ENCODE measurements at regions not wholly inside any gene's neighbourhood (a gene's known extent, or its start where the extent isn't known, plus 50 kb on each side); places are given as distances from the start of the nearest gene placed in this dataset.
A peak's percentile ranks its signal among the peaks of the same experiment; 100 is the strongest.

GRCh38 chr13:26950968-26951367, 190.4 kb upstream of the GPR12 start:
- Histone ChIP-seq H3K27me3 (ENCODE audit: control insufficient read depth in 1 of 2, insufficient read depth in 2 of 2, low read length in 1 of 2) (no peaks in the 10 kb centered on the region), H3K36me3 (ENCODE audit: control insufficient read depth in 1 of 2, insufficient read depth in 2 of 2, low read length in 1 of 2) (no peaks in the 10 kb centered on the region), H3K4me1 (ENCODE audit: control insufficient read depth in 1 of 2, insufficient read depth in 2 of 2, low read length in 2 of 2) (no peaks in the 10 kb centered on the region), H3K27ac (ENCODE audit: low read depth in 1 of 2, low read length in 2 of 2) (no peak overlapping the region), H3K4me3 (ENCODE audit: low read length in 2 of 2) (no peak overlapping the region), H3K9me3 (ENCODE audit: control insufficient read depth, low read length) (no peaks in the 10 kb centered on the region)
- ATAC-seq (ENCODE audit: low FRiP score) (no peak), DNase-seq (no peak)
- intact Hi-C loops (cut with DNase I) = no loop called here
- WGBS, 2 donors = 84 to 90% methylated on average over 17 of the region's 17 CpGs

- Histone ChIP-seq H3K36me3 (ENCODE audit: control insufficient read depth in 1 of 2, insufficient read depth in 2 of 2, low read length in 1 of 2) (no peaks in the 10 kb centered on the region), H3K27me3 (ENCODE audit: control insufficient read depth in 1 of 2, insufficient read depth in 2 of 2, low read length in 1 of 2) (no peaks in the 10 kb centered on the region), H3K4me1 (ENCODE audit: control insufficient read depth in 1 of 2, insufficient read depth in 2 of 2, low read length in 2 of 2) (no peaks in the 10 kb centered on the region), H3K4me3 (ENCODE audit: low read length in 2 of 2) (no peak overlapping the region), H3K27ac (ENCODE audit: low read depth in 1 of 2, low read length in 2 of 2) (no peak overlapping the region), H3K9me3 (ENCODE audit: control insufficient read depth, low read length) (no peaks in the 10 kb centered on the region)
- no peak for ATAC-seq (ENCODE audit: low FRiP score)
- DNase-seq = no peak
- WGBS, 2 donors = 76 to 86% methylated on average over 10 of the region's 10 CpGs
- intact Hi-C loops (cut with DNase I) = no loop called here
These were observed 190.0 kb upstream of the GPR12 start for GRCh38 chr13:26950546-26950945.

GRCh38 chr13:26949701-26950502, 189.3 kb upstream of the GPR12 start:
- Histone ChIP-seq H3K4me1 (ENCODE audit: control insufficient read depth in 1 of 2, insufficient read depth in 2 of 2, low read length in 2 of 2) (no peaks in the 10 kb centered on the region), H3K4me3 (ENCODE audit: low read length in 2 of 2) (no peak overlapping the region), H3K27me3 (ENCODE audit: control insufficient read depth in 1 of 2, insufficient read depth in 2 of 2, low read length in 1 of 2) (no peaks in the 10 kb centered on the region), H3K9me3 (ENCODE audit: control insufficient read depth, low read length) (no peaks in the 10 kb centered on the region), H3K36me3 (ENCODE audit: control insufficient read depth in 1 of 2, insufficient read depth in 2 of 2, low read length in 1 of 2) (no peaks in the 10 kb centered on the region), H3K27ac (ENCODE audit: low read depth in 1 of 2, low read length in 2 of 2) (no peak overlapping the region)
- DNase-seq = no peak
- ATAC-seq (ENCODE audit: low FRiP score) = no peak
- intact Hi-C loops (cut with DNase I) = loop anchor here (5.0 to 10.0 kb wide), 2 partner anchors 412 to 415 kb away; no protein-coding TSS in a partner anchor
- WGBS, 2 donors = 65 to 75% methylated on average over 14 of the region's 14 CpGs

- no peaks in the 10 kb centered on the region for H3K9me3 ChIP-seq (ENCODE audit: control insufficient read depth, low read length)
- H3K27ac ChIP-seq (ENCODE audit: low read depth in 1 of 2, low read length in 2 of 2) = no peak overlapping the region
- intact Hi-C loops (cut with DNase I) = loop anchor here (5.0 to 10.0 kb wide), 2 partner anchors 414 to 416 kb away; no protein-coding TSS in a partner anchor
- ATAC-seq (ENCODE audit: low FRiP score) (no peak), DNase-seq (no peak)
- no peaks in the 10 kb centered on the region for H3K4me1 ChIP-seq (ENCODE audit: control insufficient read depth in 1 of 2, insufficient read depth in 2 of 2, low read length in 2 of 2)
- H3K36me3 ChIP-seq (ENCODE audit: control insufficient read depth in 1 of 2, insufficient read depth in 2 of 2, low read length in 1 of 2) = no peaks in the 10 kb centered on the region
- 95 to 97% methylated on average over 4 of the region's 4 CpGs for WGBS, 2 donors
- no peak overlapping the region for H3K4me3 ChIP-seq (ENCODE audit: low read length in 2 of 2)
- no peaks in the 10 kb centered on the region for H3K27me3 ChIP-seq (ENCODE audit: control insufficient read depth in 1 of 2, insufficient read depth in 2 of 2, low read length in 1 of 2)
These were observed 187.8 kb upstream of the GPR12 start for GRCh38 chr13:26948353-26948752.

- DNase-seq (no peak), ATAC-seq (ENCODE audit: low FRiP score) (peak; percentile 66)
- intact Hi-C loops (cut with DNase I) = loop anchor here (5.0 to 10.0 kb wide), 2 partner anchors 415 to 418 kb away; no protein-coding TSS in a partner anchor
- no peaks in the 10 kb centered on the region for H3K4me1 ChIP-seq (ENCODE audit: control insufficient read depth in 1 of 2, insufficient read depth in 2 of 2, low read length in 2 of 2)
- H3K27ac ChIP-seq (ENCODE audit: low read depth in 1 of 2, low read length in 2 of 2) = no peak overlapping the region
- WGBS, 2 donors = 47 to 52% methylated on average over 5 of the region's 5 CpGs
- no peaks in the 10 kb centered on the region for H3K9me3 ChIP-seq (ENCODE audit: control insufficient read depth, low read length)
- H3K27me3 ChIP-seq (ENCODE audit: control insufficient read depth in 1 of 2, insufficient read depth in 2 of 2, low read length in 1 of 2) = no peaks in the 10 kb centered on the region
- no peaks in the 10 kb centered on the region for H3K36me3 ChIP-seq (ENCODE audit: control insufficient read depth in 1 of 2, insufficient read depth in 2 of 2, low read length in 1 of 2)
- H3K4me3 ChIP-seq (ENCODE audit: low read length in 2 of 2) = no peak overlapping the region
These were observed 186.2 kb upstream of the GPR12 start for GRCh38 chr13:26946684-26947343.

- DNase-seq (no peak), ATAC-seq (ENCODE audit: low FRiP score) (no peak)
- no peaks in the 10 kb centered on the region for H3K36me3 ChIP-seq (ENCODE audit: control insufficient read depth in 1 of 2, insufficient read depth in 2 of 2, low read length in 1 of 2)
- intact Hi-C loops (cut with DNase I) = loop anchor here in 1 of 2 donors (10.0 kb wide), 1 partner anchor 421 kb away; no protein-coding TSS in a partner anchor
- WGBS, 2 donors = 49 to 59% methylated on average over 4 of the region's 4 CpGs
- H3K9me3 ChIP-seq (ENCODE audit: control insufficient read depth, low read length) = no peaks in the 10 kb centered on the region
- H3K27me3 ChIP-seq (ENCODE audit: control insufficient read depth in 1 of 2, insufficient read depth in 2 of 2, low read length in 1 of 2) = no peaks in the 10 kb centered on the region
- H3K4me3 ChIP-seq (ENCODE audit: low read length in 2 of 2) = no peak overlapping the region
- no peaks in the 10 kb centered on the region for H3K4me1 ChIP-seq (ENCODE audit: control insufficient read depth in 1 of 2, insufficient read depth in 2 of 2, low read length in 2 of 2)
- H3K27ac ChIP-seq (ENCODE audit: low read depth in 1 of 2, low read length in 2 of 2) = no peak overlapping the region
These were observed 183.2 kb upstream of the GPR12 start for GRCh38 chr13:26943748-26944147.

GRCh38 chr13:26942184-26942583, 181.6 kb upstream of the GPR12 start:
- 81 to 91% methylated on average over 6 of the region's 6 CpGs for WGBS, 2 donors
- intact Hi-C loops (cut with DNase I) = loop anchor here in 1 of 2 donors (10.0 kb wide), 1 partner anchor 423 kb away; no protein-coding TSS in a partner anchor

GRCh38 chr13:26941345-26942174, 181.0 kb upstream of the GPR12 start:
- Histone ChIP-seq H3K4me3 (ENCODE audit: low read length in 2 of 2) (no peak overlapping the region), H3K27me3 (ENCODE audit: control insufficient read depth in 1 of 2, insufficient read depth in 2 of 2, low read length in 1 of 2) (no peaks in the 10 kb centered on the region), H3K9me3 (ENCODE audit: control insufficient read depth, low read length) (no peaks in the 10 kb centered on the region), H3K27ac (ENCODE audit: low read depth in 1 of 2, low read length in 2 of 2) (no peak overlapping the region), H3K4me1 (ENCODE audit: control insufficient read depth in 1 of 2, insufficient read depth in 2 of 2, low read length in 2 of 2) (no peaks in the 10 kb centered on the region), H3K36me3 (ENCODE audit: control insufficient read depth in 1 of 2, insufficient read depth in 2 of 2, low read length in 1 of 2) (no peaks in the 10 kb centered on the region)
- intact Hi-C loops (cut with DNase I) = loop anchor here in 1 of 2 donors (10.0 kb wide), 1 partner anchor 423 kb away; no protein-coding TSS in a partner anchor
- no peak for DNase-seq
- WGBS, 2 donors = 51 to 53% methylated on average over 7 of the region's 7 CpGs
- ATAC-seq (ENCODE audit: low FRiP score) = no peak

More at GRCh38 chr13:26942184-26942583, 181.6 kb upstream of the GPR12 start:
- Histone ChIP-seq H3K27ac (ENCODE audit: low read depth in 1 of 2, low read length in 2 of 2) (no peak overlapping the region), H3K4me1 (ENCODE audit: control insufficient read depth in 1 of 2, insufficient read depth in 2 of 2, low read length in 2 of 2) (no peaks in the 10 kb centered on the region), H3K36me3 (ENCODE audit: control insufficient read depth in 1 of 2, insufficient read depth in 2 of 2, low read length in 1 of 2) (no peaks in the 10 kb centered on the region), H3K4me3 (ENCODE audit: low read length in 2 of 2) (no peak overlapping the region), H3K9me3 (ENCODE audit: control insufficient read depth, low read length) (no peaks in the 10 kb centered on the region), H3K27me3 (ENCODE audit: control insufficient read depth in 1 of 2, insufficient read depth in 2 of 2, low read length in 1 of 2) (no peaks in the 10 kb centered on the region)
- no peak for DNase-seq
- no peak for ATAC-seq (ENCODE audit: low FRiP score)

Measured in aorta (tissue), 5 donors.